GM12878 (cell line): ENCODE measurements at regions not wholly inside any gene's neighbourhood (a gene's known extent, or its start where the extent isn't known, plus 50 kb on each side); places are given as distances from the start of the nearest gene placed in this dataset.

ENCODE experiments used
- ATAC-seq: fragments of 200-7000 bp; cut with Tn5 transposase; 3 replicates; pipeline ENCODE4 v1.9.1; 2020; ENCODE audit warnings: mild to moderate bottlenecking, moderate library complexity
- BruUV-seq: library from RNA; stranded (reverse); fragments of 400-500 nt; replicated peaks from 2 replicates; lab custom pipeline; 2021; lab: Mats Ljungman, UMichigan
- CTCF ChIA-PET: fragments of 300-600 bp; sonication (Branson Sonifier 250); formaldehyde crosslinking; extraction: SDS; loops from one replicate; lab custom pipeline; 2021; ENCODE audit warnings: inconsistent platforms; lab: Yijun Ruan, JAX
- POLR2A ChIA-PET: fragments of 350-600 bp; formaldehyde crosslinking; extraction: SDS; loops from one replicate; lab custom pipeline; 2021; ENCODE audit warnings: inconsistent platforms; lab: Charles Lee
- RAD21 ChIA-PET: fragments of 300-600 bp; sonication (Branson Sonifier 250); formaldehyde crosslinking; loops from one replicate; lab custom pipeline; 2023; ENCODE audit warnings: antibody characterized with exemption; ENCODE audit not compliant: unreplicated experiment; lab: Charles Lee
- SMC1A ChIA-PET: fragments of 300-600 bp; sonication (Branson Sonifier 250); formaldehyde crosslinking; loops from one replicate; lab custom pipeline; 2023; ENCODE audit not compliant: unreplicated experiment, uncharacterized antibody; lab: Charles Lee
- DNase-seq: peaks from one replicate; pipeline ENCODE4 v3.0.0-alpha.2; 2011; ENCODE audit warnings: low read depth, low spot score
- FAIRE-seq: peaks from 3 replicates; lab custom pipeline; 2011; peaks lifted over from hg19 to GRCh38; lab: Jason Lieb, UNC
- H2AFZ ChIP-seq: 2 replicates; pipeline ENCODE4 v1.6.0; 2011; ENCODE audit warnings: low read depth, low read length, control low read depth; ENCODE audit not compliant: control insufficient read depth
- H3K27ac ChIP-seq: 2 replicates; pipeline ENCODE4 v1.5.1; 2011; ENCODE audit warnings: control low read depth; ENCODE audit not compliant: control insufficient read depth, insufficient read depth
- H3K27me3 ChIP-seq, 2 experiments: replicated peaks in 1 of 2; 2 replicates each; pipeline versions ENCODE4 v1.6.0 to v1.6.1; 2011; ENCODE audit warnings: low read length in 1 of 2; ENCODE audit not compliant: control insufficient read depth in 2 of 2, insufficient read depth in 2 of 2
- H3K36me3 ChIP-seq, 2 experiments: 2 replicates each; pipeline ENCODE4 v1.5.1; 2011; ENCODE audit warnings: low read length in 1 of 2; ENCODE audit not compliant: control insufficient read depth in 2 of 2, insufficient read depth in 2 of 2
- H3K4me1 ChIP-seq: 2 replicates; pipeline ENCODE4 v1.6.1; 2011; ENCODE audit warnings: mild to moderate bottlenecking, low read length, moderate library complexity, mixed read lengths; ENCODE audit not compliant: control insufficient read depth, insufficient read depth
- H3K4me2 ChIP-seq: 2 replicates; pipeline ENCODE4 v1.6.0; 2011; ENCODE audit warnings: control low read depth; ENCODE audit not compliant: control insufficient read depth, insufficient read depth
- H3K4me3 ChIP-seq: fragments of 200-600 bp; sonication (generic); 2 replicates; pipeline ENCODE4 v1.5.1; 2016
- H3K79me2 ChIP-seq: 2 replicates; pipeline ENCODE4 v1.6.0; 2011; ENCODE audit warnings: low read length; ENCODE audit not compliant: control insufficient read depth, insufficient read depth
- H3K9ac ChIP-seq: 2 replicates; pipeline ENCODE4 v1.8.0; 2011; ENCODE audit warnings: low read length, control low read depth, mixed read lengths; ENCODE audit not compliant: control insufficient read depth, insufficient read depth
- H3K9me3 ChIP-seq: replicated peaks from 3 replicates; pipeline ENCODE4 v1.5.1; 2011; ENCODE audit warnings: mild to moderate bottlenecking, low read length; ENCODE audit not compliant: control insufficient read depth, insufficient read depth
- H4K20me1 ChIP-seq: 2 replicates; pipeline ENCODE4 v1.6.0; 2011; ENCODE audit not compliant: control insufficient read depth, insufficient read depth
- ATF2 ChIP-seq: IDR thresholded peaks from 2 replicates; pipeline ENCODE4 v1.6.1; 2012; ENCODE audit warnings: low read length, inconsistent platforms
- BHLHE40 ChIP-seq, 2 experiments: fragments of 450-650 bp in 1 of 2; IDR thresholded peaks; 2 replicates each; pipeline ENCODE4 v1.6.1; 2011 to 2017; ENCODE audit warnings: low read depth in 2 of 2, borderline replicate concordance in 1 of 2, improper control_type of control experiment in 1 of 2, low read length in 1 of 2, mild to moderate bottlenecking in 1 of 2
- CEBPZ ChIP-seq: fragments of 150-350 bp; IDR thresholded peaks from 2 replicates; pipeline ENCODE4 v1.6.1; 2016; ENCODE audit warnings: low read depth, low read length
- CTCF ChIP-seq, 3 experiments: IDR thresholded peaks in 2 of 3; conservative IDR thresholded peaks in 1 of 3; 2 replicates each; pipeline ENCODE4 v1.5.1; 2011; ENCODE audit warnings: low read depth in 3 of 3, low read length in 3 of 3, mild to moderate bottlenecking in 3 of 3, control low read depth in 2 of 3, moderate library complexity in 2 of 3, inconsistent platforms in 1 of 3, mixed read lengths in 1 of 3; ENCODE audit not compliant: control insufficient read depth in 2 of 3, insufficient read depth in 1 of 3; ENCODE audit errors: extremely low read depth in 1 of 3
- DPF2 ChIP-seq: fragments of 450-650 bp; IDR thresholded peaks from 2 replicates; pipeline ENCODE4 v1.6.1; 2017; ENCODE audit warnings: mild to moderate bottlenecking
- HDAC2 ChIP-seq: fragments of 200-600 bp; sonication (generic); IDR thresholded peaks from 2 replicates; pipeline ENCODE4 v1.6.1; 2017
- HDGF ChIP-seq: fragments of 450-650 bp; IDR thresholded peaks from 2 replicates; pipeline ENCODE4 v1.6.1; 2016; ENCODE audit warnings: antibody characterized with exemption
- IRF4 ChIP-seq: IDR thresholded peaks from 2 replicates; pipeline ENCODE4 v1.6.1; 2011; ENCODE audit warnings: low read depth, low read length
- MYC ChIP-seq: IDR thresholded peaks from 2 replicates; pipeline ENCODE4 v1.6.1; 2011; ENCODE audit warnings: mild to moderate bottlenecking, low read length, moderate library complexity, inconsistent platforms; ENCODE audit not compliant: insufficient read depth, insufficient replicate concordance, insufficient read length, severe bottlenecking
- NBN ChIP-seq: fragments of 450-650 bp; IDR thresholded peaks from 2 replicates; pipeline ENCODE4 v1.6.1; 2016
- NFYA ChIP-seq: IDR thresholded peaks from 2 replicates; pipeline ENCODE4 v1.6.1; 2011; ENCODE audit warnings: low read depth, mild to moderate bottlenecking, low read length, improper control_type of control experiment, borderline replicate concordance
- SIX5 ChIP-seq: IDR thresholded peaks from 2 replicates; pipeline ENCODE4 v1.6.1; 2011; ENCODE audit warnings: mild to moderate bottlenecking, low read depth, low read length, moderate library complexity; ENCODE audit not compliant: severe bottlenecking
- SMAD1 ChIP-seq: fragments of 450-650 bp; IDR thresholded peaks from 2 replicates; pipeline ENCODE4 v1.6.1; 2018; ENCODE audit warnings: mild to moderate bottlenecking, low read depth; ENCODE audit not compliant: partially characterized antibody
- SP1 ChIP-seq: IDR thresholded peaks from one replicate; pipeline ENCODE4 v1.6.1; 2011; ENCODE audit warnings: low read depth, low read length
- SRF ChIP-seq, 2 experiments: IDR thresholded peaks; 2 replicates each; pipeline ENCODE4 v1.6.1; 2011; ENCODE audit warnings: low read depth in 2 of 2, low read length in 2 of 2, mild to moderate bottlenecking in 1 of 2, moderate library complexity in 1 of 2
- SUZ12 ChIP-seq: fragments of 200-600 bp; sonication (generic); IDR thresholded peaks from one replicate; pipeline ENCODE4 v1.6.1; 2018; ENCODE audit warnings: antibody characterized with exemption, mild to moderate bottlenecking; ENCODE audit not compliant: unreplicated experiment
- TAF1 ChIP-seq: IDR thresholded peaks from 2 replicates; pipeline ENCODE4 v1.6.1; 2011; ENCODE audit warnings: mild to moderate bottlenecking, low read depth, low read length, borderline replicate concordance
- ZBED1 ChIP-seq: IDR thresholded peaks from 2 replicates; pipeline ENCODE4 v1.6.1; 2016; ENCODE audit warnings: borderline replicate concordance
- ZNF207 ChIP-seq: fragments of 450-650 bp; IDR thresholded peaks from 2 replicates; pipeline ENCODE4 v1.6.1; 2014; ENCODE audit warnings: antibody characterized with exemption, mild to moderate bottlenecking, borderline replicate concordance
- ZNF622 ChIP-seq: fragments of 450-650 bp; IDR thresholded peaks from 2 replicates; pipeline ENCODE4 v1.6.1; 2017; ENCODE audit warnings: mild to moderate bottlenecking, inconsistent platforms
- WGBS: methylation state at CpG from one replicate; pipeline ENCODE4 v1.1.6; 2016; ENCODE audit warnings: low lambda C conversion rate; ENCODE audit not compliant: insufficient replicate concordance, insufficient coverage; ENCODE audit errors: missing lambda C conversion rate; 5-methylcytosine and 5-hydroxymethylcytosine counted together
- in situ Hi-C: fragments of 300-500 bp; cut with MboI; formaldehyde crosslinking; loops from 9 replicates; pipeline ENCODE4 v1.14.3; 2018; ENCODE audit warnings: mixed read lengths
- intact Hi-C: fragments of 100-400 bp; cut with micrococcal nuclease; formaldehyde crosslinking; loops from one replicate; pipeline ENCODE4 v1.14.2; 2022; ENCODE audit not compliant: unreplicated experiment

- no peak for TF ChIP-seq MYC
- no peak for TF ChIP-seq SMAD1
- TF ChIP-seq HDGF, result no peak
- no peak for TF ChIP-seq ZNF622
- no peak for TF ChIP-seq CTCF (IDR thresholded peaks at IDR 0.05 in 2 of 3, conservative IDR thresholded peaks at IDR 0.05 in 1 of 3; ENCODE audit: control insufficient read depth in 2 of 3, extremely low read depth in 1 of 3, insufficient read depth in 1 of 3, low read depth in 3 of 3, low read length in 3 of 3)
- TF ChIP-seq NBN, result no peak
- TF ChIP-seq TAF1, result no peak
Observed at GRCh38 chr11:15562230-15562629, 447.5 kb downstream of the INSC start (continued).

- 3% methylated on average over 3 of the region's 3 CpGs for WGBS
- RAD21 ChIA-PET, result no interaction called here
- Histone ChIP-seq H3K27me3 (no peaks in the 10 kb centered on the region; a peak in 1 of 4 replicates), H4K20me1 (no peaks in the 10 kb centered on the region), H3K4me1 (no peaks in the 10 kb centered on the region), H3K79me2 (no peaks in the 10 kb centered on the region), H3K9ac (no peak overlapping the region), H2AFZ (no peak overlapping the region), H3K27ac (no peak overlapping the region), H3K9me3 (no peaks in the 10 kb centered on the region), H3K4me2 (no peak overlapping the region), H3K4me3 (no peak overlapping the region), H3K36me3 (no peaks in the 10 kb centered on the region)
- in situ Hi-C loops (no loop called here), intact Hi-C loops (no loop called here)
- DNase-seq (no peak), FAIRE-seq (no peak), ATAC-seq (no peak)
- SMC1A ChIA-PET, result no interaction called here
- BruUV-seq, result no TSS peak
- CTCF ChIA-PET, result no interaction called here
- POLR2A ChIA-PET, result no interaction called here
- TF ChIP-seq ZNF207 (no peak), SIX5 (no peak), ATF2 (no peak), NBN (no peak), HDAC2 (no peak), BHLHE40 (IDR thresholded peaks at IDR 0.05; ENCODE audit: borderline replicate concordance in 1 of 2, low read depth in 2 of 2, low read length in 1 of 2) (no peak), IRF4 (no peak), ZBED1 (no peak), SMAD1 (no peak), NFYA (no peak), SRF (IDR thresholded peaks at IDR 0.05; ENCODE audit: low read depth in 2 of 2, low read length in 2 of 2) (no peak), DPF2 (no peak), SUZ12 (no peak), CEBPZ (no peak), SP1 (no peak)
Observed at GRCh38 chr11:15563054-15563453, 448.3 kb downstream of the INSC start.
